CD8-positive, alpha-beta memory T cell (primary cell): ENCODE measurements at regions not wholly inside any gene's neighbourhood (a gene's known extent, or its start where the extent isn't known, plus 50 kb on each side); places are given as distances from the start of the nearest gene placed in this dataset.

Experiments
- CTCF ChIA-PET: fragments of 350-600 bp; sonication (Branson Sonifier 250); formaldehyde crosslinking; loops from one replicate; lab custom pipeline; 2021; ENCODE audit warnings: antibody characterized with exemption; lab: Charles Lee
- POLR2A ChIA-PET: fragments of 350-600 bp; sonication (Branson Sonifier 250); formaldehyde crosslinking; loops from one replicate; lab custom pipeline; 2021; ENCODE audit warnings: antibody characterized with exemption; lab: Charles Lee
- DNase-seq, 5 donors: peaks; one replicate each; pipeline versions ENCODE4 v3.0.0 to v3.0.0-alpha.2; 2020 to 2022; ENCODE audit warnings: mixed read lengths in 1 of 5
- H3K27ac ChIP-seq: one replicate; pipeline ENCODE4 v1.7.0; 2013; ENCODE audit warnings: low read depth, mild to moderate bottlenecking, low read length, moderate library complexity
- H3K27me3 ChIP-seq: 2 replicates; pipeline ENCODE4 v1.7.0; 2013; ENCODE audit warnings: low read length, mild to moderate bottlenecking; ENCODE audit not compliant: insufficient read depth, poor library complexity, severe bottlenecking
- H3K36me3 ChIP-seq: 2 replicates; pipeline ENCODE4 v1.7.0; 2013; ENCODE audit warnings: mild to moderate bottlenecking, low read length, moderate library complexity; ENCODE audit not compliant: insufficient read depth
- H3K4me1 ChIP-seq: 2 replicates; pipeline ENCODE4 v1.7.0; 2013; ENCODE audit warnings: mild to moderate bottlenecking, low read length, moderate library complexity; ENCODE audit not compliant: insufficient read depth
- H3K4me3 ChIP-seq: 2 replicates; pipeline ENCODE4 v1.7.0; 2013; ENCODE audit warnings: mild to moderate bottlenecking, low read length
- H3K9me3 ChIP-seq: 2 replicates; pipeline ENCODE4 v1.7.0; 2013; ENCODE audit warnings: mild to moderate bottlenecking, low read length
- H3K27ac Mint-ChIP-seq, 8 donors: one replicate each; pipeline ENCODE4 v1.8.0; 2020 to 2021; ENCODE audit warnings: mixed read lengths in 8 of 8, mild to moderate bottlenecking in 6 of 8, inconsistent platforms in 3 of 8, moderate library complexity in 3 of 8
- H3K27me3 Mint-ChIP-seq, 2 donors: one replicate each; pipeline ENCODE4 v1.8.0; 2020 to 2021; ENCODE audit warnings: mixed read lengths in 2 of 2, mild to moderate bottlenecking in 1 of 2, moderate library complexity in 1 of 2
- H3K36me3 Mint-ChIP-seq, 3 donors: one replicate each; pipeline ENCODE4 v1.8.0; 2020 to 2021; ENCODE audit warnings: mixed read lengths in 3 of 3, inconsistent platforms in 1 of 3, mild to moderate bottlenecking in 1 of 3
- H3K4me1 Mint-ChIP-seq, 3 donors: one replicate each; pipeline ENCODE4 v1.8.0; 2020 to 2021; ENCODE audit warnings: mixed read lengths in 3 of 3, inconsistent platforms in 1 of 3, mild to moderate bottlenecking in 1 of 3
- H3K4me3 Mint-ChIP-seq, 7 donors: one replicate each; pipeline ENCODE4 v1.8.0; 2020 to 2021; ENCODE audit warnings: mixed read lengths in 7 of 7, mild to moderate bottlenecking in 6 of 7, moderate library complexity in 4 of 7, inconsistent platforms in 2 of 7
- H3K9me3 Mint-ChIP-seq, 5 donors: one replicate each; pipeline ENCODE4 v1.8.0; 2020 to 2022; ENCODE audit warnings: mixed read lengths in 5 of 5, mild to moderate bottlenecking in 3 of 5, moderate library complexity in 2 of 5, inconsistent platforms in 1 of 5

DNA sequence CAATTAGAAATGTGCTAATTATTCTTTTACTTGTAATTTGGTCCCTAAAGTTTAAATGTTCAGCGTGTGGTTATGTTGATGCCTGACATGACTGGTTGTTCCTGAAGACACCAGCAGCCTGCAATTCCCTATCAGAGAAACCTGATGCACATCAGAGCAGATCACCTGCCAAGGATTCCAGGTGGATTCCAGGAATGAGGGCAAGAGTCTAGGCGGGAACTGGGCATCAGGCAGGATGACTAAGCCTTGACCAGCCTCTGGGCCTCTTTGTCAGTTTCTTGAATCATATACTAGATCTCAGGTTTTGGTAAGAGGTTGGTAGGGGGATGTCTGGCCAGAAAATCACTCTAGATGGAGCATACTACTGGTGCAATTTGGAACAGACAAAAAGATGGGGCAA lies 130.7 kb upstream of the TNR start:
- H3K27ac ChIP-seq: no peak overlapping the region
- DNase-seq: no peak
- H3K27me3 ChIP-seq: no peaks in the 10 kb centered on the region
- Mint-ChIP-seq H3K27ac (no peak overlapping the region), H3K4me3 (no peak overlapping the region), H3K9me3 (no peaks in the 10 kb centered on the region), H3K36me3 (no peaks in the 10 kb centered on the region), H3K27me3 (peaks cover 0 to 4% of the 10 kb centered on the region in 2 donors), H3K4me1 (no peaks in the 10 kb centered on the region)
- no peaks in the 10 kb centered on the region for H3K9me3 ChIP-seq
- no peaks in the 10 kb centered on the region for H3K36me3 ChIP-seq
- POLR2A ChIA-PET: no interaction called here
- H3K4me1 ChIP-seq: no peaks in the 10 kb centered on the region
- H3K4me3 ChIP-seq: no peak overlapping the region
- CTCF ChIA-PET: no interaction called here

DNA sequence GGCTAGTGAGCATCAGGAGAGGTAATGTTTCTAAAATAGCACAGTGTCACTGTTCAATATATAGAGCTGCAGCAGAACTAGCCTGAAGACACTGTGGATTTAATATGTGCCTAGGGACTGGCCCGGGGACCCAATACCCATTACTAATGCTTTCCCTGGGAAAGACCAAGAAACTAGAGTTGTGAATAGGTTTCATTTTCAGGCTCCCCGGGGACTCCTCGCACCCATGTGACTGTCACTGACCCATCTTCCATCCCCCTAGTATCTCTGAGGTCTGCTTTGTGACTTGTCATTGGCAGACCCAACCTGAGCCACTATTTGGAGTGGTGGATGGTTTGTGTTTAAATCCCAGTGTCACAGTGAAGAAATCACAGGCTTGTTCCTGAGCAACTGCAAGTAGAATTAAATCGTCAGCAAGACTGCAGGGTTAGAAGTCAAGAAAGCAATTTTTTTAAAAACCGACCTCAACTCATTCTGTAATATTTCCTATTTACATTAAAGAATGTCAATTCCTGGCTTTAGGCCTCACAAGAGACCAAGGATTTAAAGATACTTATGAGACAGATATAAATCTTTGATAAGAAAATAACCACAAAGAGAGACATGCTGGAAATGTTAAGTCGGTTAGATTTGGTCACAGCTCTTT lies 130.0 kb upstream of the TNR start:
- CTCF ChIA-PET: no interaction called here
- no peak overlapping the region for H3K4me3 ChIP-seq
- POLR2A ChIA-PET: no interaction called here
- no peak overlapping the region for H3K4me3 Mint-ChIP-seq
- H3K4me1 ChIP-seq: no peaks in the 10 kb centered on the region
- H3K27ac Mint-ChIP-seq: no peak overlapping the region
- no peaks in the 10 kb centered on the region for H3K36me3 Mint-ChIP-seq
- H3K9me3 Mint-ChIP-seq: no peaks in the 10 kb centered on the region
- H3K36me3 ChIP-seq: no peaks in the 10 kb centered on the region
- H3K27ac ChIP-seq: no peak overlapping the region
- no peaks in the 10 kb centered on the region for H3K27me3 ChIP-seq
- DNase-seq: no peak
- no peaks in the 10 kb centered on the region for H3K9me3 ChIP-seq
- no peaks in the 10 kb centered on the region for H3K4me1 Mint-ChIP-seq
- H3K27me3 Mint-ChIP-seq: peaks cover 0 to 3% of the 10 kb centered on the region in 2 donors

DNA sequence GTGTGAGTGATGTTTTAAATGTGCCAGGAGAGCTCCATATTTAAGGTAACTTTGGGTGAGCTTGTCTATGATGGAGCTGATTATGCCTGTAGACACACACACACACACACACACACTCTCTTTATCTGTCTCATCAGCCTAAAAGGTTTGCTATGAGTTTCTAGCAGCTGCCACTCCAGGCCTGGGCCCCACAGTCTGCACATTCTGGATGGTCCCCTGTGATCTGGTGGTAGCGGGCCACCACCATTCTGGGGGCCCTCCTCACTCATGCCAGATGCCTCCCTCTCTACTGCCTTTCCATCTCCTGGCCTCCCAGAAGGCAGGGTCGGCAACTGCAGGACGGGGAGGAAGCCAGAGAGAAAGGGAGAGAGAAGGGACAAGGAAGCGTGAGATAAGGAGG lies 129.2 kb upstream of the TNR start:
- CTCF ChIA-PET: no interaction called here
- Mint-ChIP-seq H3K9me3 (no peaks in the 10 kb centered on the region), H3K27ac (no peak overlapping the region), H3K4me1 (no peaks in the 10 kb centered on the region), H3K4me3 (no peak overlapping the region), H3K27me3 (peaks cover 0 to 3% of the 10 kb centered on the region in 2 donors), H3K36me3 (no peaks in the 10 kb centered on the region)
- H3K4me1 ChIP-seq: no peaks in the 10 kb centered on the region
- POLR2A ChIA-PET: no interaction called here
- no peak overlapping the region for H3K27ac ChIP-seq
- no peaks in the 10 kb centered on the region for H3K27me3 ChIP-seq
- H3K9me3 ChIP-seq: no peaks in the 10 kb centered on the region
- no peaks in the 10 kb centered on the region for H3K36me3 ChIP-seq
- H3K4me3 ChIP-seq: no peak overlapping the region
- DNase-seq: no peak

DNA sequence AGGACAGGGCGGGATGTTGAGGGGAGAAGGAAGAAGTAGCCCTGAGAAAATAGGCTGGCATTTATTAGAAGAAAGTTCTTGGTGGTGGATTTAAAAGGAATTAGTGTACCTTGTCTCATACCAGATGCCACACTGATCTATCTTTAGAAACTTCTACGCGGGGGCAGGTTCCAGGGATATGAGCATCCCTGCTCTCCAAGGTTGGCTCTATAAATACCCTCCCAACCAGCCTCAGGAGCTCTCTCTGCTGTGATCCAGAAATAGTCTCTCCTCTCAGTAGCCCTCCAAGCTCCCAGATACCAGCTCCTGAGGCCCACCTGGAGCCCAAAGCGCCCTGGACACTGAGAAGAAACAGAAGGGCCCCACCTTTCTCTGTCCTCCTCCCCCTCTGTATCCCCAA lies 128.3 kb upstream of the TNR start:
- no peaks in the 10 kb centered on the region for H3K36me3 Mint-ChIP-seq
- ChIA-PET CTCF (no interaction called here), POLR2A (no interaction called here)
- Histone ChIP-seq H3K9me3 (no peaks in the 10 kb centered on the region), H3K27me3 (no peaks in the 10 kb centered on the region), H3K36me3 (no peaks in the 10 kb centered on the region), H3K4me1 (no peaks in the 10 kb centered on the region), H3K4me3 (no peak overlapping the region), H3K27ac (no peak overlapping the region)
- peaks cover 0 to 2% of the 10 kb centered on the region in 2 donors for H3K27me3 Mint-ChIP-seq
- no peaks in the 10 kb centered on the region for H3K9me3 Mint-ChIP-seq
- no peaks in the 10 kb centered on the region for H3K4me1 Mint-ChIP-seq
- H3K4me3 Mint-ChIP-seq: no peak overlapping the region
- no peak overlapping the region for H3K27ac Mint-ChIP-seq
- no peak for DNase-seq

DNA sequence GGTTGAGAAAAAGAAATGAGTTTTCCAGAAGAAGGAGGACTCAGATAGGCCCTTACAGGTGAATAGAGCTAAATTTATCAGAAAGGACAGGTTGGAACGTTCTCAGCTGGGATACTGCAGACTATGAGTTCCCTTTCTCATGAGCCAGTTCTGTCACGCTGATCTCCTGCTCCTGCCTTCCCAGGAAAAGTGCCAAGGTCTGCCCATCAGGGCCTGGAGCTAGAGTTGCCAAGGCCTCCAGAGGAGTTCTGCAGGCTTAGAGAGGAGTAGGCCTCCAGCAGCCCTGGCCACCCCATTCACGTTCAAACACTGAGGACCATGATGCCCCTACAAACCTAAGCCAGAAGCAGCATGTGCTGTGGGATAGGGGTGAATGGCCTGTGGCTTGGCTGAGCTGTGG lies 126.8 kb upstream of the TNR start:
- peaks cover 2 to 3% of the 10 kb centered on the region in 2 donors for H3K27me3 Mint-ChIP-seq
- CTCF ChIA-PET: no interaction called here

DNA sequence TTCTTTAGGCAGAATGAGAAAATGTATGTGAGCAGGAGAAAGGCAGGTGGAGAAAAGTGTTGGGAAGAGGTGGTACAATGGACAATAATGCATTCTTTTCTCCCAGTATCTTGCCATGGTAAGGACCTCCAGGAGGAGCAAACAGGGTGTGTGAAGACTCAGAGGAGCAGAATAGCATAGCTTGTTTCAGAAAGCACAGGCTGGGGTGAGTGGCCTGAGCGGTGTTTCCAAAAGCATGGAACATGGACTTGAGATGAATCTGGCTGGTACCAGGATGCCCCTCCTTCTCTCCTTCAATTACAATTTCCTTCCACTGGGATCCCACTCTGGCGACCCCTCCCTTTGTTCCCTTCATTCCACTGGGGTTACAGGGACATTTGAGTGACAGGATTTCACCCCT lies 123.4 kb upstream of the TNR start:
- H3K9me3 ChIP-seq: no peaks in the 10 kb centered on the region
- no peaks in the 10 kb centered on the region for H3K27me3 ChIP-seq
- no peak overlapping the region for H3K27ac ChIP-seq
- peaks cover 0 to 3% (median 0%) of the 10 kb centered on the region in 5 donors for H3K9me3 Mint-ChIP-seq
- H3K27me3 Mint-ChIP-seq: peaks cover 4 to 12% of the 10 kb centered on the region in 2 donors
- ChIA-PET POLR2A (no interaction called here), CTCF (no interaction called here)
- no peaks in the 10 kb centered on the region for H3K4me1 ChIP-seq
- no peaks in the 10 kb centered on the region for H3K36me3 ChIP-seq
- H3K4me1 Mint-ChIP-seq: no peaks in the 10 kb centered on the region
- no peak overlapping the region for H3K4me3 Mint-ChIP-seq
- no peak overlapping the region for H3K27ac Mint-ChIP-seq
- no peak for DNase-seq
- H3K36me3 Mint-ChIP-seq: no peaks in the 10 kb centered on the region
- H3K4me3 ChIP-seq: no peak overlapping the region

More for the DNA sequence above, 126.8 kb upstream of the TNR start:
- H3K36me3 Mint-ChIP-seq: no peaks in the 10 kb centered on the region
- Histone ChIP-seq H3K9me3 (no peaks in the 10 kb centered on the region), H3K4me1 (no peaks in the 10 kb centered on the region), H3K36me3 (no peaks in the 10 kb centered on the region), H3K4me3 (no peak overlapping the region), H3K27ac (no peak overlapping the region), H3K27me3 (no peaks in the 10 kb centered on the region)
- H3K27ac Mint-ChIP-seq: no peak overlapping the region
- H3K4me1 Mint-ChIP-seq: no peaks in the 10 kb centered on the region
- POLR2A ChIA-PET: interaction anchor here (0.6 kb wide), 1 partner anchor 14 kb away, joined by 5 read pairs; no protein-coding TSS in a partner anchor
- DNase-seq: no peak
- H3K9me3 Mint-ChIP-seq: no peaks in the 10 kb centered on the region
- H3K4me3 Mint-ChIP-seq: no peak overlapping the region

DNA sequence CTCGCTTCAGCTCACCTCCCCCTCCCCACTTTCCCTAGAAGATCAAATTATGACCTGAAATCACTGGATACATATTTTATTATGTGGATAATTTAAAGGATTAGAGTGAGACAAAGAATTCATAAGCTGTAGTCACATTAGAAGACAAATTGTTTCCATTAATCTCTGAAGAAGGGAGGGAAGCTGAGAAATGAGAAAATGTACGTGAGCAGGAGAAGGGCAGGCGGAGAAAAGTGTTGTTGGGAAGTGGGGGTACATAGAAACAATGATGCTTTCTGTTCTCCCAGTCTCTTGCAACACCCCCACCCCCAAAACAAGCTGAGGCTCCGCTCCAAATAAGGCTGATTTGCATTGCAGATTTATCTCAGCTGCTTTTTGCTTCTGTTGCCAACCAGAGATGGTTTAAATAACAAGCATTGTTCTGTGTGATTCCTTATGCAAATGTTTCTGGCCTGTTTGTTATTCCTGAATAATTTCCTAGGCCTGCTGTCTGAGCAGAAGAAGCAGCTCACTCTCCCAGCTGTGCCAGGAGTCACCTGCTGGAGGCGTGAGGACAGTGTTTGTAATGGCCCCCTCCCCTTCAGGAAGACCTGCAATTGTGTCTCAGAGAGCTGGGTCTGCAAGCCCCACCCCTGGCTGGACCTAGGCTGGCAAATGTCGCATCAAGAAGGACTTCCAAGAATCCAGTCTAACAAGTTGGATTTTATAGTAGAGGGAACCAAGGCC lies 121.8 kb upstream of the TNR start:
- no peaks in the 10 kb centered on the region for H3K4me1 Mint-ChIP-seq
- ChIA-PET POLR2A (no interaction called here), CTCF (no interaction called here)
- H3K9me3 ChIP-seq: no peaks in the 10 kb centered on the region
- no peaks in the 10 kb centered on the region for H3K36me3 Mint-ChIP-seq
- no peaks in the 10 kb centered on the region for H3K4me1 ChIP-seq
- DNase-seq: no peak
- peaks cover 0 to 3% (median 0%) of the 10 kb centered on the region in 5 donors for H3K9me3 Mint-ChIP-seq
- H3K4me3 Mint-ChIP-seq: no peak overlapping the region
- no peak overlapping the region for H3K27ac ChIP-seq
- H3K36me3 ChIP-seq: no peaks in the 10 kb centered on the region
- H3K27ac Mint-ChIP-seq: no peak overlapping the region
- no peak overlapping the region for H3K4me3 ChIP-seq
- H3K27me3 ChIP-seq: no peaks in the 10 kb centered on the region
- peaks cover 4 to 19% of the 10 kb centered on the region in 2 donors for H3K27me3 Mint-ChIP-seq

DNA sequence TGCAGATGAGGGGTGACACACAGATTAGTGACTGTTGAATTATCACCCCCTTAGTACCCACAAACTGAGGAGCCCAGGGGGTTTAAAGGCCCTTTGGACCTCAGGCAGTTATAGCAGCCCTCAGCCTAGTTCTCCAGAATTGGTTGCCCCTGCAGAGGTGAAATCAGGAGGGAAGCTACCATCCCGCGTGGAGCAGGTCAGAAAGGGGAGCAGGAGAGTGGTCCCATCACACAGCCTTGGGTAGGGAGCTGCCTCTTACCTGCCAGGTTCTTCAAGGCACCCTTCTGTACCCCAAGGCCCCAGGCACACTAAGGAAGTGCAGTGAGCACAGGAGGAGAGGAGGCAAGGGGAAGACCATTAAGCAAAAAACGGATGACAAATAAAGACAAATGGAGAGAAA lies 121.2 kb upstream of the TNR start:
- CTCF ChIA-PET: no interaction called here
- DNase-seq: no peak
- Histone ChIP-seq H3K36me3 (no peaks in the 10 kb centered on the region), H3K9me3 (no peaks in the 10 kb centered on the region), H3K27me3 (no peaks in the 10 kb centered on the region), H3K4me1 (no peaks in the 10 kb centered on the region), H3K27ac (no peak overlapping the region), H3K4me3 (no peak overlapping the region)
- H3K36me3 Mint-ChIP-seq: no peaks in the 10 kb centered on the region
- POLR2A ChIA-PET: no interaction called here
- peaks cover 2 to 19% of the 10 kb centered on the region in 2 donors for H3K27me3 Mint-ChIP-seq
- H3K27ac Mint-ChIP-seq: no peak overlapping the region
- no peaks in the 10 kb centered on the region for H3K4me1 Mint-ChIP-seq
- H3K4me3 Mint-ChIP-seq: no peak overlapping the region
- peaks cover 0 to 3% (median 0%) of the 10 kb centered on the region in 5 donors for H3K9me3 Mint-ChIP-seq
